Stimulated activated CD8-positive, alpha-beta memory T cell treated with anti-CD3 and anti-CD28 coated beads, Interleukin-2, amount 100 ng/mL, for 1 hour (primary cell): ENCODE measurements at regions not wholly inside any gene's neighbourhood (a gene's known extent, or its start where the extent isn't known, plus 50 kb on each side); places are given as distances from the start of the nearest gene placed in this dataset.
"Not testable (repeated sequence)": the region's sequence is repeated elsewhere in the genome, so short reads cannot be mapped to it uniquely, and the experiment has no call there.

ENCODE experiments used
- DNase-seq, 2 donors: peaks; one replicate each; pipeline ENCODE4 v3.0.0-alpha.2; 2020; ENCODE audit warnings: low read depth in 2 of 2

DNA sequence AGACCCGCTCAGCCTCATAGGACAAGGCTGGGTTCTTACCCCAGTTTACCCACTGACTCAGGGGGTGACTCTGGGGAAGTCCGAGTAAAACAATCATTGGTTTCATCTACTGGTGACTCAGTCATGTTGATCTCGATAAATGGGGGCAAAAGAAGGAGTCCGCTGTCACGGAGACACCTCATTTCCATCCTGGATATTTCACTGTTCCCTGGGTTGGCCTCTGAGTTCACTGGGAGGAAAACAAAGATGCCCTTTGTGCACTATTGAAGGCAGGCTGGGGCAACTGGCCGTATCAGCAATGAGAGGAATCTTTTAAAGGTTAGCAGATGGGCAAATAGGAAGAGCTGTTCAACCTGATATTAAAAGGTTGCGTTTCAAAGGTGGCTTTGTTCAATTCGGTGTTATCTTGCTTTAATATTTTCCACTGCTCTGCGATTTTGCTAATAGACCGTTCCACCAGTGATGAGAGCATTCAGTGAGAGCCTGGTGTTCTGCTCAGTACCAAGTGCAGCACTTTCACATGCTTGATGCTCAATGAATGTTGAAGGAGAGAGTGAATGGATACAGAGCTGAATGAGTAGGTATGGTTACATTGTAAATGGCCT lies 110.2 kb upstream of the EGFLAM start:
- no peak for DNase-seq

- DNase-seq, result no peak
Measured at GRCh38 chr5:38143384-38143783, 115.0 kb upstream of the EGFLAM start.

DNA sequence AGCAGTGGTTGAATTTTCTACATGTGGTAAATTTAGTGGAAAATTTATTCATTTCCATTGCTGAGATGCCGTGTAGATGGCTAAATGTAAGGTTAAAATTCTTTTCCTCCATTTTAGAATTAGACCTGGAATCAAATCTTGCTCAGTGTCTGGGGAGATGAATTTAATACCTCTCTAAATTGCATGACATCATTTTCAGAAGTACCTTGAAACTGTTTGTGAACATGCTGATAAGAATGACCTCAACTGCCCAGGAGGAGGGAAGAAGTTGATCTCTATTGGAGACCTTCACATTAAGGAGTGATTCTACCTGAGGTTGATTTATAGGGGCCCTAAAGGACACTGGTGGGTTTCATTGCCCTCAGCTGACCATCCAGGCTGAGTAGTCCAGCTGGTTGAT lies 116.7 kb upstream of the EGFLAM start:
- DNase-seq, result no peak

GRCh38 chr5:38138574-38138973 lies 119.8 kb upstream of the EGFLAM start:
- no peak for DNase-seq

- no peak for DNase-seq
Measured at GRCh38 chr5:38135486-38136039, 122.8 kb upstream of the EGFLAM start.

GRCh38 chr5:38134810-38135209 lies 123.5 kb upstream of the EGFLAM start:
- no peak for DNase-seq

- DNase-seq, result not testable (repeated sequence)
Measured at GRCh38 chr5:38134294-38134693, 124.1 kb upstream of the EGFLAM start.

DNA sequence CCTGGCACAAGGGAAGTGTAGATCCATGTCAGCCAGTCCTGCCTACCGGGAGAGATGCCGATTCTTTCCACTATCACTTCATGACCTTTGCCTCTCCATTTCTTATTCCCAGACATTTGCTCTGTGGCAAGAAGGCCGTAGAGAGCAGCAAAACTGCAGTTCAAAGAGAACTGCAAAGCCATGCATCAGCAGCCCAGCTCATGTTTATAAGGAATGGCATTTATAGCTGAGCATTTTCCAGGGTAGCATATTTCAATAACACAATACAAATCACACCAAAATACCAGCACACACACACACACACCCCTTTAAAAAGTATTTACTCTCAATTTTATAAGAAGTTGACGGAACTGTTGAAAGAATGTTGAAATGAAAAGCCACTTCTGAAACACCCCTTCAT lies 126.7 kb upstream of the EGFLAM start:
- DNase-seq, result no peak

GRCh38 chr5:38124321-38124720 lies 134.0 kb upstream of the EGFLAM start:
- DNase-seq, result no peak

- DNase-seq, result no peak
Measured at GRCh38 chr5:38121420-38121819, 136.9 kb upstream of the EGFLAM start.

- DNase-seq, result no peak
Measured at GRCh38 chr5:38119836-38120235, 138.5 kb upstream of the EGFLAM start.

DNA sequence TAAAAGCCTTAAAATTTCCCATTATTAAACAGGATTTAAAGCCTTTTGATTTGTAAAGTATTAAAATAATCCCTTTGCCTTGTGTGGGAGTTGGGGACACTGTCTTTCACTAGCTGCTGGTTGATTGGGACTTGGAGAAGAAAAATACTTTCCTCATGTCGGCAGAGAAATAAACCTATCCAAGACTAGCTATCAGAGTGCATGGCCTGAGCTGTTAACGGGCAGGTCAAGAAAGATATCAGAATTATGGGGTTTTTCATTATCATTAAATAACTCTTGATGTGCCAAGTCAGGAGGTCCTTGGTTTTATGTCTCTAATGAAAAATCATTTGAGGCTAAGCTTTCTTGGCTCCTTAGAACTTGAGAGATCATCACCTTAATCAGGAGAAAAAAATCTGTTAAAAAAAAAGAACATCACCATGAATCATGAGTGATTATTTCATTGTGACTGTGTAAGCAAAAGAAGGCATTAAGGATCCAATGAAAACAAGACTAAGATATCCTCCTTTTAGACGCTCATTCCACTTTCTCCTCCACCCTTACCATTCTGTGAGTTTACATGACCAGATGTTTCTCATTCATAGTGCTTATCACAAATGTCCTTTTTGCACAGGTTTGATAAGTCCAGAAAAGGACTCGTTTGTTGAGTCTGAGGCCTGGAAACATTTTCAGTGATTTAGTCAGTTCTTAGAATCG lies 140.4 kb upstream of the EGFLAM start:
- no peak for DNase-seq

DNA sequence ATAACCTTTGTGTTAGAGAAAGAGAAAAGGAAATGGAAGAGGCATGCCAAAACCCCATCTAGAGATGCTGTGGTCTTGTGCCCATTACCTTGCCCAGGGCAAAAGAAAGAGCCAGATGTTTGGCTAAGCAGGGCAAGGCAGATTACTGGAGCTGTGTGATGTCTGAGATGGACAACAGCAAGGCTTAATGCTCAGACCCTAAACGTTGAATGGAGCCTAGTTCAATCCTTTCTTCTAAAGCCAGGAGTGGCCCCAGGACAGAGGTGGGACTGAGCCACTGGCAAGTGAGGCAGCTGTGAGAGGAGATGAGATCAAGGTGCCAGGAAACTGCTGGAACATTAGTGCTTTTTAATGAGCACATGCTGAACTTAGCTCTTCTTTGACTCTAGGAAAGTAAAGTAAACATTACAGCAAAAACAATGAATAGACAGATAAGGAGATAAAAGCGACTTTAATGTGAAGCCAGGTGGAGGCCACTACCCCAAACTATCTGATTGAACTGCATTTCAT lies 143.0 kb upstream of the EGFLAM start:
- no peak for DNase-seq

DNA sequence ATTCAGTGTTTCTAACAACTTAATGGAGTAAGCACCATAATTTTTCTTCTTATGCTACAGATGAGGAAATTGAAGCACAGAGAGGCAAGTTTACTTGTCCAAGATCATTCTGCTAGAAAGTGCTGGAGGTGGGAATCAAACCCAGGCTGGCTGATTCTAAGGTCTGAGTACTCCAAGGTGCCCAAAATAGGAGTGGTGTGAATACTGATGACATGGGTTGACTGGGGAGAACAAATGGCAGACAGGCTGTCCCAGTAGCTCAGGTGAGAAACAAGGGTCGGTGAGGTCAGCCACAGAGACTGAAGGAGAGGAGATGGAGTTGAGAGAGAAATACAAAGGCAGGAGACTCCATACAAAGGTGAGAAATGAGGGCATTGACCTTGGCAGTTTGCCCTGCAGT lies 144.5 kb upstream of the EGFLAM start:
- no peak for DNase-seq

DNA sequence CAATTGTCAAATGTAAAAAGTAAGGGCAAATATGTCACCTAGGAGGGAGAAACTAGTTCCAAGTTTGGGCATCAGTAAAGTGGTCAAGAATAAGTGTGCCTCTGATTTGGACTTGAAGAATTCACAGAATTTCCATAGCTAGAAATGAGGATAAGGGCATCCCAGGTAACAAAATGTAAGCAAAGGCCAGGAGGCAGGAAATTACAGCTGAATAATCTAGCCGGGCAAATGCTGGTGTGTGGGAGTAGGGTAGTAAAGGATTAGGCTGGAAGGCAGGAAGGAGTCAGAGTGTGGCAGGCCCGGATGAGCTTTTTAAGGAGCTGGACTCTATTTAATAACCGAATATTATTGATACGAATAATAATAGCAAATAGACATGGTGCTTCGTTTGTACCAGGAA lies 144.9 kb upstream of the EGFLAM start:
- DNase-seq, result no peak

DNA sequence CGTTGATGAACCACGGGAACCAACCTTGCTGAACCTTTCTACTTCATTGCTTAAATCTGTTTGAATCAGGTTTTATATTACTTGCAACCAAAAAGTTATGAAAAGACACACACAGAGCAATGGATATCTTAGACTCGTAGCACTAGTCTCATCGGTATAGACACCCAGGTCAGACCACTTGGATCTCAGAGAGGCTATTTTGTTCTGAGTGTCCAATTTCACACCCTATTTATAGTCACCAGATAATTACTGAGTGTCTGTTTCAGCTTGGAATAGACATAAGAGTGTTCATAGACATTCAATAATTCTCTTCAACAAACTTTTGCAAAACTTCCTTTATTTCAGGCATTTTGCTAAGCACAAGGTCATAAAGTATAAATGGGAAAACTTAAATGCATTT lies 145.4 kb upstream of the EGFLAM start:
- DNase-seq, result no peak

DNA sequence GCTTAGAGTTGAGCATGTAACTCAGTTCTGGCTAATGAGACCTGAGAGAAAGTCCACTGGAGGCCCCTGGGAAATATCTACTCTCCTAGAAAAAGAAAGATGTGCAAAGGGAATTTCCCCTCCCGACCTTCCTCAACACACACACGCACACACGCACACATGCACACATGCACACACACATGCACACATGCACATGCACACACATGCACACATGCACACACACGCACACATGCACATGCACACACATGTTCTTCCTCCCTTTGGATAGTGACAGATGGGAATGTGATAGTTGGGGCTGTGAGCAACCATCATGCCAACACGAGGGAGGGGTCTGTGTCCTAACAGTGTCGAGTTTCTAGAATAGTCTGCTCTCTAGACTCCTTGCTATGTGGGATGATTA lies 148.2 kb upstream of the EGFLAM start:
- DNase-seq, result no peak

- DNase-seq, result no peak
Measured at GRCh38 chr5:38107096-38107495, 151.3 kb upstream of the EGFLAM start.

DNA sequence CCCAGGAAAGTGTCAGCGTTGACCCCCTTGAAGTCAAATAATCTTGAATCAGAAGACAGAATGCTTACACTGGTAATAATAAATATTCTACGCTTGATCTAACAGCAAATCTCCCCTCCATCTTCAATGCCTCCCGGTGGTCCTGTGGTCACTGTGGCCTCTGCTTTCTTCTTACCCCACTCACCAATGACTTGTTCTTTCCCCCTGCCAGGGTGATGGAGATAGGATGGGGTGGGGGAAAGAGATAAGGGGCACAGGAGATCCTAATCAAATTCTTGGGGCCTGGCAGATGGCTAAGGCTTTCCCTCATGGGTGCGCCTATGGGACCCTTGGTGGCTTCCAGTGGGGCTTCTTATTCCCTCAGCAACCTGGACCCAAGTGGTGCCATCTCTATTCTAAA lies 152.6 kb upstream of the EGFLAM start:
- DNase-seq, result no peak

- DNase-seq, result no peak
Measured at GRCh38 chr5:38105231-38105570, 153.2 kb upstream of the EGFLAM start.

GRCh38 chr5:38104497-38105230 lies 153.7 kb upstream of the EGFLAM start:
- DNase-seq, result no peak

DNA sequence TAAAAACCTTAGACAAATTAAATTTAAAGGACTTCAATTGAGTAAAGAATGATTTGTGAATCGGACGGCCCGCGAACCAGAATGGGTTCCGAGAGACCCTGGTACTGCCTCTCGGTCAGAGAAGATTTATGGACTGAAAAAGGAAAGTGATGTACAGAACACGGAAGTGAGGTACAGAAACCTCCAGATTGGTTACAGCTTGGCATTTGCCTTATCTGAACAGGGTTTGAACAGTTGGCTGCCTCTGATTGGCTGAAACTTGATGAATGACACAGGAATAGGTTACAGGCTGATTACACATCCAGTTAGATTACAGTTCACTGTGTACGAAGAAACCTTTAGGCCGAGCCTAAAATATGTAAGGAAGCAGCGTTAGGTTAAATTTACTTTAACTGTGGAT lies 156.5 kb upstream of the EGFLAM start:
- DNase-seq, result no peak
